ENCODE measurements at regions not wholly inside any gene's neighbourhood (a gene's known extent, or its start where the extent isn't known, plus 50 kb on each side); places are given as distances from the start of the nearest gene placed in this dataset.

DNA sequence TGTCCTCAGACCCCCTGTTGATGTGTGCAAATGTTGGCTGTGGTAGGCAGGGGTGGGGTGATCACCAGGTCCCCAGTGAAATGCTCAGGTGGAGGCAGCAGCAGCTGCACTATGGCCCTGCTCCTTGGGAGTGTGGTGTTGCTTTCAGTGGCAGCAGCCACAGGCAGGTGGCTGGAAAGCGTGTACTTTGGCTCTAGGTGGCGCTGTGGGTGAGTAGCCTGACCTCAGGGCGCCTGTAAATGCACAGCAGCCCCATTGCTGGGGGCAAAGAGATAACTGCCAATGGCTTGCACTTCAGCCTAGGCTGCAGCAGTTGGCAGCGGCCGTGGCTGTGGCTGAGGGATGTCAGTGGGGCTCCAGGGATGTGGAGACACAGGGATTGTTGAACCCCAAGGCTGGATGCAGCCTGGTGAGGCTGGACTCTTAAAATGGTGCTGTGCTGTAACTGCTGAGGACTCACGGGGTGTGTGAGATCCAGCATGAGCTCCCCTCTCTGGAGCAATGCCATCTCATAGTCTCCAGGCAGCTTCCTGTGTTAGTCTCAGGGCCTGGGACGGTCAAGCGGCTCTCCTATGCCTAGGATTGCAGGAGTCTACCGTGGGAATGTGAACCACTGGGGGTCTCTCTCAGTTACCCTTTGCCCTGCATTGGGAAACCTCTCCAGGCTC lies 421.7 kb upstream of the HTR2C start:
- Mint-ChIP-seq H3K4me3 (no peak overlapping the region), H3K36me3 (no peaks in the 10 kb centered on the region), H3K9me3 (peaks cover 0 to 4% (median 0%) of the 10 kb centered on the region in 11 donors), H3K4me1 (no peaks in the 10 kb centered on the region), H3K27ac (no peak overlapping the region), H3K27me3 (no peaks in the 10 kb centered on the region)
- POLR2A ChIA-PET, result no interaction called here
- Histone ChIP-seq H3K27me3 (ENCODE audit: control insufficient read depth in 2 of 2, insufficient read depth in 2 of 2, low read length in 2 of 2) (no peaks in the 10 kb centered on the region), H3K9me3 (ENCODE audit: control insufficient read depth in 2 of 3, low read length in 3 of 3) (no peaks in the 10 kb centered on the region), H3K36me3 (ENCODE audit: control insufficient read depth in 2 of 3, insufficient read depth in 3 of 3, low read length in 3 of 3) (no peaks in the 10 kb centered on the region), H3K4me3 (ENCODE audit: low read length) (no peak overlapping the region), H3K4me1 (ENCODE audit: control insufficient read depth in 2 of 2, insufficient read depth in 2 of 2, low read length in 2 of 2) (no peaks in the 10 kb centered on the region), H3K27ac (ENCODE audit: low read depth, low read length) (no peak overlapping the region)
- no peak for DNase-seq
- no peak for ATAC-seq
- CTCF ChIA-PET, result no interaction called here
- intact Hi-C loops (cut with micrococcal nuclease), result no loop called here

DNA sequence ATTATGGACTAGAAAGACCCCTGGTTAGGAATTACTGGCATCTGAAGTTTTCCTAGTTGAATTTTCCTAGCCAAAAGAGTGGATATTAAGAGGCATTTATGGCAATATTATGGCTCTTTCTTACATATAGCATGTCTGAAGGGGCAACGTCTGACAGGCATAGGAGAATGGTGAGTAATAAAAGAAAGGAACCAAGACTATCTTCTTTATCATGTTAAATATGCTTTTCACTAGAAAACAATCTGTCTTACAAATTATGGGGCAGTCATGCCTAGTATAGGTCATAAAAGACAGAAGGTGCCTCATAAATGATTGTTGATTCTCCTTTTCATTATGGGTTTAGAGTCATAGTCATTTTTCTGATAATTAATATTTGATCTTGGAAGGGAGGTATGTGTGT lies 431.1 kb upstream of the HTR2C start:
- H3K4me1 ChIP-seq (ENCODE audit: control insufficient read depth in 2 of 2, insufficient read depth in 2 of 2, low read length in 2 of 2), result no peaks in the 10 kb centered on the region
- POLR2A ChIA-PET, result no interaction called here
- ATAC-seq, result no peak
- H3K27me3 ChIP-seq (ENCODE audit: control insufficient read depth in 2 of 2, insufficient read depth in 2 of 2, low read length in 2 of 2), result no peaks in the 10 kb centered on the region
- H3K36me3 Mint-ChIP-seq, result no peaks in the 10 kb centered on the region
- H3K36me3 ChIP-seq (ENCODE audit: control insufficient read depth in 2 of 3, insufficient read depth in 3 of 3, low read length in 3 of 3), result no peaks in the 10 kb centered on the region
- H3K4me1 Mint-ChIP-seq, result no peaks in the 10 kb centered on the region
- peaks cover 0 to 3% (median 0%) of the 10 kb centered on the region in 11 donors for H3K9me3 Mint-ChIP-seq
- intact Hi-C loops (cut with micrococcal nuclease), result no loop called here
- CTCF ChIA-PET, result no interaction called here
- no peaks in the 10 kb centered on the region for H3K27me3 Mint-ChIP-seq
- no peaks in the 10 kb centered on the region for H3K9me3 ChIP-seq (ENCODE audit: control insufficient read depth in 2 of 3, low read length in 3 of 3)
- H3K4me3 ChIP-seq (ENCODE audit: low read length), result no peak overlapping the region
- no peak overlapping the region for H3K27ac ChIP-seq (ENCODE audit: low read depth, low read length)
- no peak for DNase-seq
- no peak overlapping the region for H3K27ac Mint-ChIP-seq
- no peak overlapping the region for H3K4me3 Mint-ChIP-seq

DNA sequence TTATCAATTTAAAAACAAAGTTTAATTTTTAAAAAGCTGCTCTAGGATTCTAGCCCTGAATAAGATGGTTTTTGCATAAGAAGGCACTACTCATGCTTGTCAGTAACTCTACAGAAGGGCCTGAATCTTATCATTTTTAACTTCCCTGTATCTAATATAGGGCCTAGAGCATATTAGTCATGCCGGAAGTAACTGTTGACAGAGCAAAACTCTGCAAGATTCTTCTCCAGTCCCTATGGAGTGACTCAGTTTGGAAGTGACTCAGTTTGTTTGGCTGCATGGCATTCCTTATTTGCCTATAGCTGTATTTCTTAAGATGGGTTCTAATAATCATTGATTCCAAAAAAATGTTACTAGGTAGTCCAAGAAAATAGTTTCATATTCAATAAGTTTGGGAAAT lies 431.8 kb upstream of the HTR2C start:
- no peaks in the 10 kb centered on the region for H3K27me3 Mint-ChIP-seq
- H3K9me3 ChIP-seq (ENCODE audit: control insufficient read depth in 2 of 3, low read length in 3 of 3), result no peaks in the 10 kb centered on the region
- peaks cover 0 to 3% (median 0%) of the 10 kb centered on the region in 11 donors for H3K9me3 Mint-ChIP-seq
- no peak overlapping the region for H3K27ac Mint-ChIP-seq
- H3K36me3 Mint-ChIP-seq, result no peaks in the 10 kb centered on the region
- no peaks in the 10 kb centered on the region for H3K4me1 Mint-ChIP-seq
- H3K4me3 ChIP-seq (ENCODE audit: low read length), result no peak overlapping the region
- intact Hi-C loops (cut with micrococcal nuclease), result no loop called here
- H3K4me1 ChIP-seq (ENCODE audit: control insufficient read depth in 2 of 2, insufficient read depth in 2 of 2, low read length in 2 of 2), result no peaks in the 10 kb centered on the region
- no peaks in the 10 kb centered on the region for H3K27me3 ChIP-seq (ENCODE audit: control insufficient read depth in 2 of 2, insufficient read depth in 2 of 2, low read length in 2 of 2)
- no peaks in the 10 kb centered on the region for H3K36me3 ChIP-seq (ENCODE audit: control insufficient read depth in 2 of 3, insufficient read depth in 3 of 3, low read length in 3 of 3)
- ChIA-PET CTCF (no interaction called here), POLR2A (no interaction called here)
- DNase-seq (no peak), ATAC-seq (no peak)
- H3K27ac ChIP-seq (ENCODE audit: low read depth, low read length), result no peak overlapping the region
- no peak overlapping the region for H3K4me3 Mint-ChIP-seq

DNA sequence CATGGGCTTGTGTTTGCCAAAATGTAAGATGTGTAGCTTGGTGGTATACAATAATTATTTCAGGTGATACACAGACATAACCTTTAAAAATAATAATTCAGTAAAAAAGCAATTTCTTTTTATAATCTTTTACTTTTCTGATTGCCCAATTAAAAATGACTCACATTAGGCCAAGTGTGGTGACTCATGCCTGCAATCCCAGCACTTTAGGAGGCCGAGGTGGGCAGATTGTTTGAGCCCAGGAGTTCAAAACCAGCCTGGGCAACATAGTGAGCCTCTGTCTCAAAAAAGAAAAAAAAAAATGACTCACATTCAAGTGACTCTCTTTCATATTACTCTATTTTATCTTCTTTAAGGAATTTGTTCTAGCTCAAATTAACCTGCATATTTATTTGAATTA lies 449.4 kb upstream of the HTR2C start:
- CTCF ChIA-PET, result no interaction called here
- H3K36me3 Mint-ChIP-seq, result no peaks in the 10 kb centered on the region
- POLR2A ChIA-PET, result no interaction called here
- no peak overlapping the region for H3K4me3 ChIP-seq (ENCODE audit: low read length)
- H3K4me1 Mint-ChIP-seq, result no peaks in the 10 kb centered on the region
- H3K4me3 Mint-ChIP-seq, result no peak overlapping the region
- no peak overlapping the region for H3K27ac Mint-ChIP-seq
- no peaks in the 10 kb centered on the region for H3K9me3 ChIP-seq (ENCODE audit: control insufficient read depth in 2 of 3, low read length in 3 of 3)
- H3K9me3 Mint-ChIP-seq, result peaks cover 0 to 10% (median 2%) of the 10 kb centered on the region in 11 donors
- no peak overlapping the region for H3K27ac ChIP-seq (ENCODE audit: low read depth, low read length)
- no peaks in the 10 kb centered on the region for H3K4me1 ChIP-seq (ENCODE audit: control insufficient read depth in 2 of 2, insufficient read depth in 2 of 2, low read length in 2 of 2)
- DNase-seq (no peak), ATAC-seq (no peak)
- H3K36me3 ChIP-seq (ENCODE audit: control insufficient read depth in 2 of 3, insufficient read depth in 3 of 3, low read length in 3 of 3), result no peaks in the 10 kb centered on the region
- intact Hi-C loops (cut with micrococcal nuclease), result no loop called here
- no peaks in the 10 kb centered on the region for H3K27me3 Mint-ChIP-seq
- no peaks in the 10 kb centered on the region for H3K27me3 ChIP-seq (ENCODE audit: control insufficient read depth in 2 of 2, insufficient read depth in 2 of 2, low read length in 2 of 2)

DNA sequence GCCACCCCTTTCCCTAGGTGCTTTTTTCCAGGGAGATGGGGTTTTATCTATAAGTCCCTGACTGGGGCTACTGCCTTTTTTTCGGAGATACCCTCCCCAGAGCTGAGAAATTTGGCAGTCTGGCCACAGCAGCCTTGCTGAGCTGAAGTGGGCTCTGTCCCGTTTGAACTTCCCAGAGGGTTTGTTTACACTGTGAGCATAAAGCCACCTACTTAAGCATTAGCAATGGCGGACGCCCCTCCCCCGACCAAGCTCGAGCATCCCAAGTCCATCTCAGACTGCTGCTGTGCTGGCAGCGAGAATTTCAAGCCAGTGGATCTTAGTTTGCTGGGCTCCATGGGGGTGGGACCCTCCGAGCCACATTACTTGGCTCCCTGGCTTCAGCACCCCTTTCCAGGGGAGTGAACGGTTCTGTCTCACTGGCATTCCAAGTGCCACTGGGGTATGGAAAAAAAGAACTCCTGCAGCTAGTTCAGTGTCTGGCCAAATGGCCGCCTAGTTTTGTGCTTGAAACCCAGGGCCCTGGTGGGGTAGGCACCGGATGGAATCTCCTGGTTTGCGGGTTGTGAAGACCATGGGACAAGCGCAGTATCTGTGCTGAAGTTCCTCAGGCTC lies 456.4 kb upstream of the HTR2C start:
- H3K9me3 Mint-ChIP-seq, result peaks cover 0 to 13% (median 0%) of the 10 kb centered on the region in 11 donors
- H3K4me3 Mint-ChIP-seq, result no peak overlapping the region
- no peaks in the 10 kb centered on the region for H3K36me3 ChIP-seq (ENCODE audit: control insufficient read depth in 2 of 3, insufficient read depth in 3 of 3, low read length in 3 of 3)
- no peak overlapping the region for H3K4me3 ChIP-seq (ENCODE audit: low read length)
- ChIA-PET CTCF (no interaction called here), POLR2A (no interaction called here)
- H3K9me3 ChIP-seq (ENCODE audit: control insufficient read depth in 2 of 3, low read length in 3 of 3), result no peaks in the 10 kb centered on the region
- no peak overlapping the region for H3K27ac ChIP-seq (ENCODE audit: low read depth, low read length)
- no peaks in the 10 kb centered on the region for H3K27me3 Mint-ChIP-seq
- no peaks in the 10 kb centered on the region for H3K27me3 ChIP-seq (ENCODE audit: control insufficient read depth in 2 of 2, insufficient read depth in 2 of 2, low read length in 2 of 2)
- no peaks in the 10 kb centered on the region for H3K4me1 Mint-ChIP-seq
- H3K36me3 Mint-ChIP-seq, result no peaks in the 10 kb centered on the region
- DNase-seq, result no peak
- intact Hi-C loops (cut with micrococcal nuclease), result no loop called here
- no peak for ATAC-seq
- H3K4me1 ChIP-seq (ENCODE audit: control insufficient read depth in 2 of 2, insufficient read depth in 2 of 2, low read length in 2 of 2), result no peaks in the 10 kb centered on the region
- H3K27ac Mint-ChIP-seq, result no peak overlapping the region

DNA sequence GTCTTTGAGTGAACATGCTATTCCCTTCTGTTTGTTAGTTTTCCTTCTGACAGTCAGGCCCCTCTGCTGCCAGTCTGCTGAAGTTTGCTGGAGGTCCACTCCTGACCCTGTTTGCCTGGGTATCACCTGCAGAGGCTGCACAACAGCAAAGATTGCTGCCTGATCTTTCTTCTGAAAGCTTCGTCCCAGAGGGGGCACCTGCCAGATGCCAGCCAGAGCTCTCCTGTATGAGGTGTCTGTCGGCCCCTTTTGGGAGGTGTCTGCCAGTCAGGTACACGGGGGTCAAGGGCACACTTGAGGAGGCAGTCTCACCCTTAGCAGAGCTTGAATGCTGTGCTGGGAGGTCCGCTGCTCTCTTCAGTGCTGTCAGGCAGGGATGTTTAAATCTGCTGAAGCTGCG lies 456.9 kb upstream of the HTR2C start:
- Histone ChIP-seq H3K4me3 (ENCODE audit: low read length) (no peak overlapping the region), H3K27me3 (ENCODE audit: control insufficient read depth in 2 of 2, insufficient read depth in 2 of 2, low read length in 2 of 2) (no peaks in the 10 kb centered on the region), H3K4me1 (ENCODE audit: control insufficient read depth in 2 of 2, insufficient read depth in 2 of 2, low read length in 2 of 2) (no peaks in the 10 kb centered on the region), H3K27ac (ENCODE audit: low read depth, low read length) (no peak overlapping the region), H3K36me3 (ENCODE audit: control insufficient read depth in 2 of 3, insufficient read depth in 3 of 3, low read length in 3 of 3) (no peaks in the 10 kb centered on the region), H3K9me3 (ENCODE audit: control insufficient read depth in 2 of 3, low read length in 3 of 3) (no peaks in the 10 kb centered on the region)
- Mint-ChIP-seq H3K36me3 (no peaks in the 10 kb centered on the region), H3K9me3 (peaks cover 0 to 13% (median 0%) of the 10 kb centered on the region in 11 donors), H3K4me1 (no peaks in the 10 kb centered on the region), H3K4me3 (no peak overlapping the region), H3K27ac (no peak overlapping the region), H3K27me3 (no peaks in the 10 kb centered on the region)
- intact Hi-C loops (cut with micrococcal nuclease), result no loop called here
- DNase-seq (no peak), ATAC-seq (no peak)
- ChIA-PET CTCF (no interaction called here), POLR2A (no interaction called here)

DNA sequence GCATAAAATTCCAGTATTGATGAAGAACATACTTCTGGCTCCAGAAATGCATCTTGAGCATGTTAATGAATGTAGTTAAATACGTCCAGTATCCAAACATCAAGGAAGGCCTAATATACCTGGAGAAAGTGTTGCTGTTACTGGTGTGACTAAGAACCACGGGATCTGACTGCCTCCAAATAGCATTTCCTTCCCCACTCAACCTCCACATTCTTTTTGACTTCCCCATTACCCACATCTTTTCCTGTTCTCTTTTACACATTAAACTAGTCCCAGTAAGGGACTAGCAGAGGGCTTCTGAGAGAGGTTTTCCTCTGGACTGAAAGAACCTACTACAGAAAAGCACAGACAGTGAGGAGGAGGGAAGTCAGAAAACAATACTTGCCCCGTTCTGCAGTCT lies 482.8 kb upstream of the HTR2C start:
- Histone ChIP-seq H3K9me3 (ENCODE audit: control insufficient read depth in 2 of 3, low read length in 3 of 3) (no peaks in the 10 kb centered on the region), H3K4me3 (ENCODE audit: low read length) (no peak overlapping the region), H3K36me3 (ENCODE audit: control insufficient read depth in 2 of 3, insufficient read depth in 3 of 3, low read length in 3 of 3) (no peaks in the 10 kb centered on the region), H3K27ac (ENCODE audit: low read depth, low read length) (no peak overlapping the region), H3K4me1 (ENCODE audit: control insufficient read depth in 2 of 2, insufficient read depth in 2 of 2, low read length in 2 of 2) (no peaks in the 10 kb centered on the region), H3K27me3 (ENCODE audit: control insufficient read depth in 2 of 2, insufficient read depth in 2 of 2, low read length in 2 of 2) (no peaks in the 10 kb centered on the region)
- no peaks in the 10 kb centered on the region for H3K36me3 Mint-ChIP-seq
- no peaks in the 10 kb centered on the region for H3K27me3 Mint-ChIP-seq
- H3K27ac Mint-ChIP-seq, result no peak overlapping the region
- no peak for ATAC-seq
- DNase-seq, result no peak
- POLR2A ChIA-PET, result no interaction called here
- no peak overlapping the region for H3K4me3 Mint-ChIP-seq
- intact Hi-C loops (cut with micrococcal nuclease), result no loop called here
- H3K9me3 Mint-ChIP-seq, result peaks cover 0 to 6% (median 0%) of the 10 kb centered on the region in 11 donors
- no peaks in the 10 kb centered on the region for H3K4me1 Mint-ChIP-seq
- CTCF ChIA-PET, result no interaction called here
